ENCODE measurements at regions not wholly inside any gene's neighbourhood (a gene's known extent, or its start where the extent isn't known, plus 50 kb on each side); places are given as distances from the start of the nearest gene placed in this dataset.
A peak's percentile ranks its signal among the peaks of the same experiment; 100 is the strongest.
"Not testable (repeated sequence)": the region's sequence is repeated elsewhere in the genome, so short reads cannot be mapped to it uniquely, and the experiment has no call there.

DNA sequence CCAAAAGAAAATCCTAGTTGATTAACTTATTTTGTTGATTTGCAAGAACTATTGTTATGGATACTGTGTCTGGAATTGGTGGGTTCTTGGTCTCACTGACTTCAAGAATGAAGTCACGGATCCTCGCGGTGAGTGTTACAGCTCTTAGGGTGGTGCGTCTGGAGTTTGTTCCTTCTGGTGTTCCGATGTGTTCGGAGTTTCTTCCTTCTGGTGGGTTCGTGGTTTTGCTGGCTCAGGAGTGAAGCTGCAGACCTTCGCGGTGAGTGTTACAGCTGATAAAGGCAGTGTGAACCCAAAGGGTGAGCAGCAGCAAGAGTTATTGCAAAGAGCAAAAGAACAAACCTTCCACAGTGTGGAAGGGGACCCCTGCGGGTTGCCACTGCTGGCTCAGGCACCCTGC is 55.4 kb upstream of the P3H2 start:
- not testable (repeated sequence) for H2BK20ac ChIP-seq (ENCODE audit: low read depth, low read length, poor library complexity, severe bottlenecking); H4K8ac ChIP-seq (replicated peaks; ENCODE audit: insufficient read length, low read depth, low read length); H3K27ac ChIP-seq (ENCODE audit: insufficient read length, low read depth, low read length); H3K23ac ChIP-seq (ENCODE audit: insufficient read length, low read depth, low read length); H2BK120ac ChIP-seq (ENCODE audit: low read depth, low read length, poor library complexity, severe bottlenecking); DNase-seq; H3K27me3 Mint-ChIP-seq (ENCODE audit: low read depth); H3K9me3 Mint-ChIP-seq; H3K4ac ChIP-seq (ENCODE audit: low read depth, low read length); H2BK15ac ChIP-seq (ENCODE audit: low read depth, low read length); H4K91ac ChIP-seq (ENCODE audit: insufficient read length, low read depth, low read length); H4K5ac ChIP-seq (ENCODE audit: insufficient read length, low read depth, low read length); H3K27me3 ChIP-seq (ENCODE audit: insufficient read depth, low read length); H2AFZ ChIP-seq (ENCODE audit: low read length); H3K4me1 Mint-ChIP-seq; H2BK5ac ChIP-seq (ENCODE audit: insufficient read length, low read length); H3K23me2 ChIP-seq (ENCODE audit: insufficient read length, low read depth, low read length, poor library complexity, severe bottlenecking); H3K36me3 Mint-ChIP-seq (ENCODE audit: insufficient read depth in 1 of 3, low read depth in 3 of 3); H3K79me2 ChIP-seq (ENCODE audit: insufficient read depth, low read length); H2BK12ac ChIP-seq (ENCODE audit: insufficient read length, low read depth, low read length); H3K56ac ChIP-seq (ENCODE audit: insufficient read length, low read depth, low read length); H3K4me1 ChIP-seq (ENCODE audit: insufficient read depth, low read length); H4K20me1 ChIP-seq (ENCODE audit: control insufficient read depth, insufficient read depth, insufficient read length); H3K18ac ChIP-seq (ENCODE audit: insufficient read length, low read depth, low read length); H3K9ac ChIP-seq (ENCODE audit: extremely low read depth, insufficient read length, low read length); H3K4me2 ChIP-seq (ENCODE audit: insufficient read depth, insufficient read length, low read length); H3K4me3 Mint-ChIP-seq; H3K79me1 ChIP-seq (ENCODE audit: insufficient read depth, low read depth, low read length, poor library complexity, severe bottlenecking); H3K14ac ChIP-seq (ENCODE audit: insufficient read depth, low read length); H2AK5ac ChIP-seq (ENCODE audit: insufficient read length, low read length); H3K9me3 ChIP-seq (ENCODE audit: control insufficient read depth, low read depth, low read length); H3T11ph ChIP-seq (ENCODE audit: low read length)
- no CpG with 5 or more reads among the region's 10 CpGs for WGBS (ENCODE audit: extremely low coverage, insufficient read length, low lambda C conversion rate)
- peak overlapping the region in 1 of 3 experiments; percentile 86; a peak in 3 of 7 replicates for H3K27ac Mint-ChIP-seq

Measured in H9 (cell line).